ENCODE measurements at regions not wholly inside any gene's neighbourhood (a gene's known extent, or its start where the extent isn't known, plus 50 kb on each side); places are given as distances from the start of the nearest gene placed in this dataset.

DNA sequence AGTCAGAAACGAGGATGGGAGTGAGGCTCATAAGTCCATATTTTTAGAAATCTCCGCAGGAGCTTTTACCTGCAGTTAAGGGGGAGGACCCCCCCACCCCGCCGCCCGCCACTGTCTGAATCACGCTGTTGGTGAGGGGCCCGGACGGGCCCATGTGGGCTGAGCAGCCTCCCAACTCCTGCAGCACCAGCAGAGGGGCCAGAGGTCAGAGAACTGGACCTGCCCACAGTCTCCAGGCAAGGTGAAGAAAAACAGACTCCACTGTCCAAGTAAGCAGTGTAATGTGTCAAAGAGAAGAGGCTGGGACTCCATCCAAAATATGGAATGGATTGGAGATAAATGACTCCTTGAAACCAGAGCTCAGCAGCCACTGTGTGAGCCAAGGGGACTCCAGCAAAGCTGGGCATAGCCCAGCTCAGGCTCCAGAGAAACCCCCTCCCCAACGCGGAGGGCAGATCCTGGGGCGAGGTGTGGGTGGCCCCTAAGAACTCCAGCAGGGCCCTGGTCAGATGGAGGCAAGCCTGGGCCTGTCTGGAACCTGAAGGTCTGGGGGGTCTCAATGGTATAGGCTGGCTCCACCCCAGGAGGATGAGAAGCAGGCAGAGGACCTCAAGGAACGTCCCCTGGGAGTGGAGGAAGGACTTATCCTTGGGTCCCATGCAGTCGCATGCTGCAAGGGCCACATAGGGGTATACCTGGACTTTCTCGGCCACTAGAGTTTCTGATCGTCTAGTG is 128.5 kb upstream of the TNS3 start:
- no peak for DNase-seq
- no peaks in the 10 kb centered on the region for H3K36me3 ChIP-seq
- TF ChIP-seq, protein P1, sequence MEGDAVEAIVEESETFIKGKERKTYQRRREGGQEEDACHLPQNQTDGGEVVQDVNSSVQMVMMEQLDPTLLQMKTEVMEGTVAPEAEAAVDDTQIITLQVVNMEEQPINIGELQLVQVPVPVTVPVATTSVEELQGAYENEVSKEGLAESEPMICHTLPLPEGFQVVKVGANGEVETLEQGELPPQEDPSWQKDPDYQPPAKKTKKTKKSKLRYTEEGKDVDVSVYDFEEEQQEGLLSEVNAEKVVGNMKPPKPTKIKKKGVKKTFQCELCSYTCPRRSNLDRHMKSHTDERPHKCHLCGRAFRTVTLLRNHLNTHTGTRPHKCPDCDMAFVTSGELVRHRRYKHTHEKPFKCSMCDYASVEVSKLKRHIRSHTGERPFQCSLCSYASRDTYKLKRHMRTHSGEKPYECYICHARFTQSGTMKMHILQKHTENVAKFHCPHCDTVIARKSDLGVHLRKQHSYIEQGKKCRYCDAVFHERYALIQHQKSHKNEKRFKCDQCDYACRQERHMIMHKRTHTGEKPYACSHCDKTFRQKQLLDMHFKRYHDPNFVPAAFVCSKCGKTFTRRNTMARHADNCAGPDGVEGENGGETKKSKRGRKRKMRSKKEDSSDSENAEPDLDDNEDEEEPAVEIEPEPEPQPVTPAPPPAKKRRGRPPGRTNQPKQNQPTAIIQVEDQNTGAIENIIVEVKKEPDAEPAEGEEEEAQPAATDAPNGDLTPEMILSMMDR (IDR thresholded peaks at IDR 0.05; ENCODE audit: low read depth, low read length) = no peak
- H3K4me1 ChIP-seq = no peaks in the 10 kb centered on the region
- H3K4me3 ChIP-seq (ENCODE audit: low read depth, low read length) = no peak overlapping the region
- H3K27me3 ChIP-seq = no peaks in the 10 kb centered on the region
- H3K9me3 ChIP-seq = no peaks in the 10 kb centered on the region

DNA sequence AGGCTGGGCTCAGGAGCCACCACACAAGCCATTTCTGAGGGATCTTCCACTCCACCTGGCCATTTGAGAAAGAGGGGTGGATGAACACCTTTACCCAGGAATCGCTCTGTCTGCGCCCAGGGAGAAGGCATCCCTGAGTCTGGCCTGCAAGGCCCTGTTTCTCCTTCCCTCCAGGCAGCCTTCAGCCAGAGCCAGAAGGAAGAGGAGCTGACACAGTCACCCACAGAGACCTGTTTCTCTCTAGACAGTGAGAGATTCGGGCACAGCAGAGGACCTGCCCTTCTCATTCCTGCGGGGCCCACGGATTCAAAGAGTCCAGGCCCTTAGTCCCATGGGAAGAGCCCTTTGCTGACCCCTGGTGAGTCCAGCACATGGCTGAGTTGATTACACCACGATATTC is 127.5 kb upstream of the TNS3 start:
- H3K27me3 ChIP-seq = no peaks in the 10 kb centered on the region
- TF ChIP-seq, protein P1 (IDR thresholded peaks at IDR 0.05; ENCODE audit: low read depth, low read length) = no peak
- H3K4me3 ChIP-seq (ENCODE audit: low read depth, low read length) = no peak overlapping the region
- H3K36me3 ChIP-seq = no peaks in the 10 kb centered on the region
- no peaks in the 10 kb centered on the region for H3K4me1 ChIP-seq
- no peak for DNase-seq
- no peaks in the 10 kb centered on the region for H3K9me3 ChIP-seq

DNA sequence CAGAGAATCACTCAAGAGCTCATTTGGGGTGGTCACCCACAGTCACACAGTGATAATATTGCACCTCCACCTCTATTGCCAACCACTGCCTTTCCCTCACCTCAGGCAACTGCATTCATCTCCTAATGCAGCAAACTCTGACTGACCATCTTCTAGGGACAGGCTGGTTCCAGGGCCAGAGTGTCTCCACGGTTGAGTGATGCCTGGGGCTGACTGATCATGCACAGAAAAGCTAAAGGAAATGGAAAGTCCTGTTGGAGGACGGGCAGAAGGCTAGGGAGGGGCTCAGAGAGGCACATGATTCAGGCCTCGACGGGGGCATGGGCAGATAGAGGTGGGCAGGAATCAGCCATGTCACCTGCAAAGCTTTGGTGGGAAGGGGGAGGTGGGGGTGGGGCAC is 127.1 kb upstream of the TNS3 start:
- no peak overlapping the region for H3K4me3 ChIP-seq (ENCODE audit: low read depth, low read length)
- TF ChIP-seq, protein P1 (IDR thresholded peaks at IDR 0.05; ENCODE audit: low read depth, low read length) = no peak
- no peaks in the 10 kb centered on the region for H3K27me3 ChIP-seq
- no peaks in the 10 kb centered on the region for H3K36me3 ChIP-seq
- H3K4me1 ChIP-seq = no peaks in the 10 kb centered on the region
- no peak for DNase-seq
- H3K9me3 ChIP-seq = no peaks in the 10 kb centered on the region

DNA sequence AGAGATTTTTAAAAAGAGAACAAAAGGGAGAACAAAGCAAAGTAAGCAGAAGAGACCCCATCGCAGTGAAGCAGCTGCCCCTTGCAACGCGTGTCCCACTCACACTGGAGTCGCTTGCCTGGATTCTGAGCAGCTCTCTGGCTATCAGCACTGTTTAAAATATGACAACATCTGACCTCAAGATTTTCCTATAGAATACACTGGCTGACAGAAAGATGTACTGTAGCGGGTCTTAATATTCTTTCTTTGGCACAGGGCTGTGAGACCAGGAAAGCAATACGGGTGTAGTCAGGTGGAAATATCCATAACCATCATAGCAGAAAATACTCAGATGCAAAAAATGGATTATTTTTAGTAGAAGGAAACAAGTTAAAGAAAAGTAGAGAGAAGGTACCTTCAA is 125.7 kb upstream of the TNS3 start:
- no peak for DNase-seq
- no peaks in the 10 kb centered on the region for H3K4me1 ChIP-seq
- no peaks in the 10 kb centered on the region for H3K9me3 ChIP-seq
- TF ChIP-seq, protein P1 (IDR thresholded peaks at IDR 0.05; ENCODE audit: low read depth, low read length) = no peak
- H3K27me3 ChIP-seq = no peaks in the 10 kb centered on the region
- H3K36me3 ChIP-seq = no peaks in the 10 kb centered on the region
- no peak overlapping the region for H3K4me3 ChIP-seq (ENCODE audit: low read depth, low read length)

DNA sequence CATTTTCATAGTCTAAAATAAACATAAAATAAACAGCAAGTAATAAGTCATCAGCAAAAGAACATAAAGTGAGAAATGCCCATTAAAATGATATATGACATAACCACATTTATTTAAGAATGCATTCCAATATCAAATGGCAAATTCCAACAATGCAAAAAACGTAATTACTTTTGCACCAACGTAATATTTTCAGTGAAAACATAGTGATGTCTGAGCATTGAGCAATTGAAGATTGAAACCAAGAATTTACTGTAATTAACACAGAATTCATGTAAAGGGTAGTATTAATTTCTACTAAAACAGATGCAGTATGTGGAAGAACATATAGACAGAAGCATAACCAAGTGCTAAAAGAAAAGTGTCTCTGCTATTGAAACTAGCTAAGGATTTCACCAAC is 123.0 kb upstream of the TNS3 start:
- TF ChIP-seq, protein P1 (IDR thresholded peaks at IDR 0.05; ENCODE audit: low read depth, low read length) = no peak
- no peak for DNase-seq
- Histone ChIP-seq H3K4me3 (ENCODE audit: low read depth, low read length) (no peak overlapping the region), H3K36me3 (no peaks in the 10 kb centered on the region), H3K9me3 (no peaks in the 10 kb centered on the region), H3K4me1 (no peaks in the 10 kb centered on the region), H3K27me3 (no peaks in the 10 kb centered on the region)

DNA sequence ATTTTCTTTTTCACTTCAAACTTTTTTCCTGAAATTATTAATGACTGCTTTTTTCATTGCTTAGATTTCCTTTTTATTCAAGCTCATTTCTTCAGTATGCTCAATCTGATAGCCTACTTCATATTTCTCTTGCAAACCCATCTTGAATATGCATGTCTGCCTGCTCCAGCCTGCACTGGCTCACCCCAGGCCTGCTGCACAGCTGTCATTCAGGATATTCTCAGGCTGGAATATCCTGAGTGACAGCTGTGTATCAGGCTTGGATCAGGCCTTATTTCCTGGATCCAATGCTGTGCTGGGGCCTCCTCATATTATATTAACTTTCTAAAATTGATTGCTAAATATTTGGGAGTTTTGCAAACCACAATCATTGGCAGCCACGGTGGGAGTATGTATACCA is 120.2 kb upstream of the TNS3 start:
- Histone ChIP-seq H3K4me1 (no peaks in the 10 kb centered on the region), H3K4me3 (ENCODE audit: low read depth, low read length) (no peak overlapping the region), H3K27me3 (no peaks in the 10 kb centered on the region), H3K36me3 (no peaks in the 10 kb centered on the region), H3K9me3 (no peaks in the 10 kb centered on the region)
- TF ChIP-seq, protein P1 (IDR thresholded peaks at IDR 0.05; ENCODE audit: low read depth, low read length) = no peak
- DNase-seq = no peak

All from BE2C (cell line).